Spleen (tissue), 11 donors: ENCODE measurements at regions not wholly inside any gene's neighbourhood (a gene's known extent, or its start where the extent isn't known, plus 50 kb on each side); places are given as distances from the start of the nearest gene placed in this dataset.

Experiments used
- DNase-seq: peaks from one replicate; pipeline ENCODE4 v3.0.0-alpha.2; 2020
- H3K27ac ChIP-seq, 8 donors: fragments of 200-600 bp; sonication (generic) in 7 of 8; 1 replicate in 4 of 8; 2 replicates in 4 of 8; pipeline versions ENCODE4 v1.5.0 to v1.8.0; 2016 to 2021; ENCODE audit warnings: inconsistent platforms in 4 of 8, mild to moderate bottlenecking in 4 of 8, moderate library complexity in 1 of 8
- H3K27me3 ChIP-seq, 7 donors: fragments of 200-600 bp; sonication (generic) in 6 of 7; replicated peaks in 1 of 7; 1 replicate in 4 of 7; 2 replicates in 3 of 7; pipeline versions ENCODE4 v1.5.0 to v1.8.0; 2016 to 2021; ENCODE audit warnings: inconsistent platforms in 3 of 7, mild to moderate bottlenecking in 1 of 7
- H3K36me3 ChIP-seq, 6 donors: fragments of 200-600 bp; sonication (generic) in 5 of 6; 1 replicate in 4 of 6; 2 replicates in 2 of 6; pipeline versions ENCODE4 v1.5.0 to v1.8.0; 2016 to 2021; ENCODE audit warnings: inconsistent platforms in 2 of 6
- H3K4me1 ChIP-seq, 6 donors: fragments of 200-600 bp; sonication (generic) in 5 of 6; 1 replicate in 3 of 6; 2 replicates in 3 of 6; pipeline versions ENCODE4 v1.5.0 to v1.8.0; 2016 to 2021; ENCODE audit warnings: inconsistent platforms in 3 of 6
- H3K4me3 ChIP-seq, 8 donors: fragments of 200-600 bp; sonication (generic) in 7 of 8; 1 replicate in 4 of 8; 2 replicates in 4 of 8; pipeline versions ENCODE4 v1.5.0 to v1.8.0; 2016 to 2021; ENCODE audit warnings: inconsistent platforms in 4 of 8, mild to moderate bottlenecking in 4 of 8, moderate library complexity in 2 of 8
- H3K9me3 ChIP-seq, 8 donors: fragments of 200-600 bp; sonication (generic) in 7 of 8; 1 replicate in 4 of 8; 2 replicates in 4 of 8; pipeline versions ENCODE4 v1.5.0 to v1.8.0; 2016 to 2021; ENCODE audit warnings: inconsistent platforms in 4 of 8
- POLR2A ChIP-seq, 3 donors: fragments of 450-650 bp; IDR thresholded peaks; one replicate each; pipeline ENCODE4 v1.5.1; 2017; ENCODE audit warnings: antibody characterized with exemption in 3 of 3, mild to moderate bottlenecking in 1 of 3
- POLR2AphosphoS5 ChIP-seq, 3 donors: sonication (generic); formaldehyde crosslinking; IDR thresholded peaks; one replicate each; pipeline ENCODE4 v1.5.1; 2017; ENCODE audit warnings: antibody characterized with exemption in 3 of 3
- WGBS, 5 donors: extraction: QIAGEN DNeasy Blood & Tissue Kit in 3 of 5; methylation state at CpG; one replicate each; pipeline versions ENCODE4 v1.1.5 to v1.1.7; 2013 to 2018; 5-methylcytosine and 5-hydroxymethylcytosine counted together
- intact Hi-C: fragments of 100-400 bp; cut with DNase I; formaldehyde crosslinking; loops from one replicate; pipeline ENCODE4 v1.15.0; 2023; ENCODE audit warnings: low total_unique reads
- TF ChIP-seq, protein P1 (sequence below), 11 experiments: fragments of 200-600 bp in 7 of 11; fragments of 450-650 bp in 4 of 11; sonication (generic) in 4 of 11; IDR thresholded peaks in 8 of 11; conservative IDR thresholded peaks in 3 of 11; 1 replicate in 7 of 11; 2 replicates in 4 of 11; pipeline versions ENCODE4 v1.4.0 to v1.8.0; 2016 to 2021; ENCODE audit warnings: antibody characterized with exemption in 11 of 11, inconsistent platforms in 4 of 11, mild to moderate bottlenecking in 1 of 11
- donor health status: healthy with polysubstance abuse.
- donor health status: DM: no; HTN: no; CAD: no; lungs with moderate emphysema.
- donor health status: DM: no; HTN: no; CAD: no.
- donor health status: Bipolar disorder and iron deficiency.
- donor health status: healthy.
- donor health status: DM: no; HTN: no; CAD: no.
- donor health status: DM: yes; HTN: yes; CAD: no.

DNA sequence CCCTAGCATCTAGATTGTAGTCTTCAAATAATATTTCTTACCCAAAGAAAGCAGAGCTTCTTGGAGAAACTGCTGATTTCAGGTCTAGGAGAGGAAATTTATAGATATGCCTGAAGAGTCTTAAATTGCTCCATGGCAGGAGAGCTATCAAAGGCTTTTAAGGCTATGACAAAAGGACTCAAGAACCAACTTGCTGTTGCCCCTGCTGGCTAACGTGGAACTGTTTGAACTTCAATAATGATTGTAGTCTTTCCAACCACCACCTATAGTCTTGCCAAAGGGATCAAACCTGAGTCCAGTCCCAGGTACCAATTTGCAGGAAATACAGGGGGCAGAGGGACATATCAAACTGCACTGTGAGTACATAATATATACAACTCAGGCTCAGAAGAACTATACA lies 336.2 kb upstream of the ESRRG start:
- no peaks in the 10 kb centered on the region for H3K36me3 ChIP-seq
- no peaks in the 10 kb centered on the region for H3K27me3 ChIP-seq
- intact Hi-C loops: no loop called here
- no peak for DNase-seq
- no peaks in the 10 kb centered on the region for H3K4me1 ChIP-seq
- peaks cover 0 to 3% (median 0%) of the 10 kb centered on the region in 8 donors for H3K9me3 ChIP-seq
- no peak overlapping the region for H3K4me3 ChIP-seq
- WGBS, 5 donors: 64 to 86% (median 76%) methylated on average over 1 of the region's 1 CpG
- TF ChIP-seq POLR2A (IDR thresholded peaks at IDR 0.05) (no peak), POLR2AphosphoS5 (IDR thresholded peaks at IDR 0.05) (no peak)
- TF ChIP-seq, protein P1, sequence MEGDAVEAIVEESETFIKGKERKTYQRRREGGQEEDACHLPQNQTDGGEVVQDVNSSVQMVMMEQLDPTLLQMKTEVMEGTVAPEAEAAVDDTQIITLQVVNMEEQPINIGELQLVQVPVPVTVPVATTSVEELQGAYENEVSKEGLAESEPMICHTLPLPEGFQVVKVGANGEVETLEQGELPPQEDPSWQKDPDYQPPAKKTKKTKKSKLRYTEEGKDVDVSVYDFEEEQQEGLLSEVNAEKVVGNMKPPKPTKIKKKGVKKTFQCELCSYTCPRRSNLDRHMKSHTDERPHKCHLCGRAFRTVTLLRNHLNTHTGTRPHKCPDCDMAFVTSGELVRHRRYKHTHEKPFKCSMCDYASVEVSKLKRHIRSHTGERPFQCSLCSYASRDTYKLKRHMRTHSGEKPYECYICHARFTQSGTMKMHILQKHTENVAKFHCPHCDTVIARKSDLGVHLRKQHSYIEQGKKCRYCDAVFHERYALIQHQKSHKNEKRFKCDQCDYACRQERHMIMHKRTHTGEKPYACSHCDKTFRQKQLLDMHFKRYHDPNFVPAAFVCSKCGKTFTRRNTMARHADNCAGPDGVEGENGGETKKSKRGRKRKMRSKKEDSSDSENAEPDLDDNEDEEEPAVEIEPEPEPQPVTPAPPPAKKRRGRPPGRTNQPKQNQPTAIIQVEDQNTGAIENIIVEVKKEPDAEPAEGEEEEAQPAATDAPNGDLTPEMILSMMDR (IDR thresholded peaks at IDR 0.05 in 8 of 11, conservative IDR thresholded peaks at IDR 0.05 in 3 of 11): no peak
- no peak overlapping the region for H3K27ac ChIP-seq

DNA sequence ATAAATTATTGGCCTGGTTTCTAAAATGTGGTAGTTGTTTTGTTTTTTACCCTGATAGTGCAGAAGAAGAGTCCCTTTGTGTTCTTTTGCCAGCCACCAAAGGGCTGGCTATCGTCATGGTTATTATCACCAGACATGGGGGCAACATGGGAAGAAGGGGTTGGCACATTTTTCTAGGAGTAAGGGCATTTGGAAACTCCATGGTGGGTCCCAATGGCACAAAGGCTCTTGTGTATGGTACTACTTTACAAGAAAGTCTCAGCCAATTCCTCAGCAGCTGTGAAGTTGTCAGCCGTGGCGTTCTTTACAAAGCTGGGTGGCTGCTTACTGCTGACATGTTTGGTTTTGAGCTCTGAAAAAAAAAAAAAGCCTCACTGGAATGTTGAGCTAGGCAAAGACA lies 330.4 kb upstream of the ESRRG start:
- intact Hi-C loops: no loop called here
- Histone ChIP-seq H3K4me3 (no peak overlapping the region), H3K4me1 (no peaks in the 10 kb centered on the region), H3K9me3 (peaks cover 0 to 3% (median 0%) of the 10 kb centered on the region in 8 donors), H3K27ac (no peak overlapping the region), H3K36me3 (no peaks in the 10 kb centered on the region), H3K27me3 (no peaks in the 10 kb centered on the region)
- no peak for DNase-seq
- 83 to 90% (median 86%) methylated on average over 3 of the region's 3 CpGs for WGBS, 5 donors
- TF ChIP-seq POLR2AphosphoS5 (IDR thresholded peaks at IDR 0.05) (no peak), POLR2A (IDR thresholded peaks at IDR 0.05) (no peak)
- TF ChIP-seq, protein P1 (IDR thresholded peaks at IDR 0.05 in 8 of 11, conservative IDR thresholded peaks at IDR 0.05 in 3 of 11): no peak

DNA sequence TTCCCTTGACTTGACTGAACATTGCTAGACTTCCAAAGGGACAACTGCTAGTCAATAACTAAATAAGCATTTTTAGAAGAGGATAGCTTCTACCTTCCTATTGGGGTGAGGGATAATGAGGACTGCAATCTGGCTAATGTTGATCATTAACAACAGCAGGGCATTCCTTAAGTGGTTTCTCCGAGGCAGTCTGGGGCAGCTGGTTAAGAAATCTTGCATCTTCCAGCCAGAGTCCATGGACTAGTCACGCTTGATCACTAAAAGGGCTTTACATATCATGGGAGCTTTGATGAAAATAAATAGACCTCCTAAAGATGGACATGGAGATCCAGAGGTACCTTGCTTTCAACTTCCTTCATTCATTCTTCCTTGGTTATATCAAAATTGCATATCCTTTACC lies 329.4 kb upstream of the ESRRG start:
- Histone ChIP-seq H3K27me3 (no peaks in the 10 kb centered on the region), H3K4me3 (no peak overlapping the region), H3K9me3 (peaks cover 0 to under 1% (median 0%) of the 10 kb centered on the region in 8 donors), H3K36me3 (no peaks in the 10 kb centered on the region), H3K27ac (no peak overlapping the region), H3K4me1 (no peaks in the 10 kb centered on the region)
- WGBS, 5 donors: 41 to 75% (median 71%) methylated on average over 2 of the region's 2 CpGs
- no peak for DNase-seq
- TF ChIP-seq, protein P1 (IDR thresholded peaks at IDR 0.05 in 8 of 11, conservative IDR thresholded peaks at IDR 0.05 in 3 of 11): no peak
- TF ChIP-seq POLR2AphosphoS5 (IDR thresholded peaks at IDR 0.05) (no peak), POLR2A (IDR thresholded peaks at IDR 0.05) (no peak)
- intact Hi-C loops: no loop called here

DNA sequence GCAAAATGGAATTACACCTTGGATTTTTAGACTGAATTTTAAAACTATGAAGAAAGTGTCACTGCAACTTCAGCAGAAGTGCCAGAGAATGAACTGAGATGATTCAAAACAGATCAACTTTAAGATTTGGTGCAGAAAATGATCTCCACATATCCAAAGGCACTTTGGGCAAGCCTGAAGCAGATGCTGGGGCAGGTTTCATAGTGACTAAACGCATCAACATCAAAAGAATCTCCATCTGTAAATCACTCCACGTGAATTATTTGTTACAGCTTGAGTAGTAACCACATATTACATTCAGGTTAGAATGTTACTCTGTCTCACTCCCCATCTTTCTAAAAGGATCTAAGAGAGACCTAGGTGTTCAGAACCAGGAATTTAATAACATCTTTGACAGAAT lies 329.0 kb upstream of the ESRRG start:
- Histone ChIP-seq H3K4me3 (no peak overlapping the region), H3K27me3 (no peaks in the 10 kb centered on the region), H3K27ac (no peak overlapping the region), H3K36me3 (no peaks in the 10 kb centered on the region), H3K4me1 (no peaks in the 10 kb centered on the region), H3K9me3 (no peaks in the 10 kb centered on the region)
- no peak for TF ChIP-seq POLR2A (IDR thresholded peaks at IDR 0.05)
- no peak for TF ChIP-seq POLR2AphosphoS5 (IDR thresholded peaks at IDR 0.05)
- TF ChIP-seq, protein P1 (IDR thresholded peaks at IDR 0.05 in 8 of 11, conservative IDR thresholded peaks at IDR 0.05 in 3 of 11): no peak
- WGBS, 5 donors: 67 to 93% (median 74%) methylated on average over 2 of the region's 2 CpGs
- intact Hi-C loops: no loop called here
- no peak for DNase-seq
